22Rv1 (cell line): ENCODE measurements at regions not wholly inside any gene's neighbourhood (a gene's known extent, or its start where the extent isn't known, plus 50 kb on each side); places are given as distances from the start of the nearest gene placed in this dataset.

Experiments used
- H3K27ac ChIP-seq: fragments of 450-650 bp; 2 replicates; pipeline ENCODE4 v1.5.1; 2017
- CTCF ChIP-seq: fragments of 450-650 bp; IDR thresholded peaks from 2 replicates; pipeline ENCODE4 v1.5.1; 2017; ENCODE audit warnings: mild to moderate bottlenecking
- ZFX ChIP-seq: fragments of 450-650 bp; IDR thresholded peaks from 2 replicates; pipeline ENCODE4 v1.6.1; 2017; ENCODE audit warnings: antibody characterized with exemption, borderline replicate concordance

- TF ChIP-seq CTCF, result no peak
- H3K27ac ChIP-seq, result no peak overlapping the region
Measured at GRCh38 chr2:60028849-60029565, 524.4 kb downstream of the BCL11A start.

GRCh38 chr2:60025496-60025895 is 528.0 kb downstream of the BCL11A start:
- no peak overlapping the region for H3K27ac ChIP-seq

GRCh38 chr2:60023256-60023985 is 530.0 kb downstream of the BCL11A start:
- H3K27ac ChIP-seq, result no peak overlapping the region
- TF ChIP-seq ZFX (no peak), CTCF (no peak)

More at GRCh38 chr2:60025496-60025895, 528.0 kb downstream of the BCL11A start:
- TF ChIP-seq ZFX, result no peak
- no peak for TF ChIP-seq CTCF

- H3K27ac ChIP-seq, result no peak overlapping the region
- TF ChIP-seq ZFX (no peak), CTCF (no peak)
Measured at GRCh38 chr2:60007671-60008070, 545.8 kb downstream of the BCL11A start.

- no peak overlapping the region for H3K27ac ChIP-seq
- TF ChIP-seq CTCF, result no peak
- no peak for TF ChIP-seq ZFX
Measured at GRCh38 chr2:60003076-60003475, 550.4 kb downstream of the BCL11A start.

- no peak for TF ChIP-seq CTCF
- no peak for TF ChIP-seq ZFX
- H3K27ac ChIP-seq, result no peak overlapping the region
Measured at GRCh38 chr2:60002183-60002867, 551.1 kb downstream of the BCL11A start.

- H3K27ac ChIP-seq, result no peak overlapping the region
- no peak for TF ChIP-seq ZFX
- TF ChIP-seq CTCF, result no peak
Measured at GRCh38 chr2:60000686-60001085, 552.8 kb downstream of the BCL11A start.
